ENCODE measurements at regions not wholly inside any gene's neighbourhood (a gene's known extent, or its start where the extent isn't known, plus 50 kb on each side); places are given as distances from the start of the nearest gene placed in this dataset.

GRCh38 chr11:92458486-92458885 is 233.9 kb downstream of the FAT3 start:
- CTCF ChIA-PET (ENCODE audit: partially characterized antibody), result interaction anchor here (1.0 to 2.3 kb wide), 2 partner anchors 11 to 14 kb away, joined by 3 to 6 read pairs; no protein-coding TSS in a partner anchor
- Histone ChIP-seq H3K4me3 (ENCODE audit: extremely low read depth in 1 of 4, insufficient read depth in 2 of 4, low read depth in 3 of 4, low read length in 4 of 4) (no peak overlapping the region), H2BK20ac (ENCODE audit: low read length) (no peak overlapping the region), H2BK5ac (ENCODE audit: low read depth, low read length) (no peak overlapping the region), H3K56ac (replicated peaks; ENCODE audit: insufficient read length, low read depth, low read length) (no peak overlapping the region), H2BK12ac (ENCODE audit: low read depth, low read length) (no peak overlapping the region), H3K27me3 (replicated peaks in 1 of 4; ENCODE audit: control insufficient read depth in 3 of 4, extremely low read depth in 1 of 4, insufficient read depth in 3 of 4, low read length in 3 of 4) (no peaks in the 10 kb centered on the region), H4K20me1 (replicated peaks in 1 of 2; ENCODE audit: control insufficient read depth in 1 of 2, insufficient read depth in 2 of 2, low read length in 2 of 2) (no peaks in the 10 kb centered on the region), H3K4me1 (replicated peaks in 1 of 4; ENCODE audit: control insufficient read depth in 3 of 4, insufficient read depth in 4 of 4, low read length in 3 of 4) (no peaks in the 10 kb centered on the region), H3K14ac (ENCODE audit: insufficient read length) (no peak overlapping the region), H4K91ac (replicated peaks; ENCODE audit: insufficient read length, low read length) (no peak overlapping the region), H3K9me3 (ENCODE audit: insufficient read depth in 2 of 2, low read depth in 1 of 2, low read length in 1 of 2) (no peaks in the 10 kb centered on the region), H4K8ac (ENCODE audit: extremely low read depth, insufficient read depth, low read length) (no peak overlapping the region), H3K4me2 (ENCODE audit: insufficient read depth in 1 of 2, low read depth in 2 of 2, low read length in 2 of 2) (no peak overlapping the region), H3K27ac (ENCODE audit: low read depth, low read length) (no peak overlapping the region), H3K23me2 (ENCODE audit: low read depth, low read length) (no peaks in the 10 kb centered on the region), H3K9ac (replicated peaks in 1 of 4; ENCODE audit: extremely low read depth in 1 of 4, low read depth in 3 of 4, low read length in 3 of 4) (no peak overlapping the region), H2AK5ac (ENCODE audit: low read depth, low read length) (no peak overlapping the region), H2AFZ (ENCODE audit: low read length) (no peak overlapping the region), H3K18ac (ENCODE audit: extremely low read depth, low read length) (no peak overlapping the region), H2BK15ac (ENCODE audit: low read length) (no peak overlapping the region), H3K23ac (ENCODE audit: insufficient read length) (no peak overlapping the region), H3K4ac (replicated peaks; ENCODE audit: insufficient read length, low read depth, low read length) (no peak overlapping the region), H3K79me1 (ENCODE audit: low read depth, low read length) (no peaks in the 10 kb centered on the region), H3K79me2 (ENCODE audit: control insufficient read depth in 1 of 2, insufficient read depth in 2 of 2, low read length in 2 of 2) (no peaks in the 10 kb centered on the region; a peak in 1 of 4 replicates), H4K5ac (ENCODE audit: insufficient read length, low read depth, low read length) (no peak overlapping the region), H2BK120ac (replicated peaks; ENCODE audit: low read depth, low read length) (no peak overlapping the region), H3K36me3 (ENCODE audit: control insufficient read depth in 2 of 4, insufficient read depth in 4 of 4, low read length in 3 of 4) (no peaks in the 10 kb centered on the region)
- no peak for FAIRE-seq
- TF ChIP-seq ZNF274 (IDR thresholded peaks at IDR 0.05; ENCODE audit: borderline replicate concordance, extremely low read depth, low read length), result no peak
- no peak for DNase-seq (ENCODE audit: low read depth in 1 of 2, low spot score in 2 of 2)
- POLR2A ChIA-PET (ENCODE audit: partially characterized antibody), result no interaction called here
